Glomerular endothelial cell (primary cell): ENCODE measurements at regions not wholly inside any gene's neighbourhood (a gene's known extent, or its start where the extent isn't known, plus 50 kb on each side); places are given as distances from the start of the nearest gene placed in this dataset.
A peak's percentile ranks its signal among the peaks of the same experiment; 100 is the strongest.

Source experiments
- DNase-seq: peaks from one replicate; pipeline ENCODE4 v3.0.0-alpha.2; 2011; ENCODE audit warnings: low read depth, low spot score; ENCODE audit errors: extremely low read depth

- no peak for DNase-seq
Measured at GRCh38 chr1:78792756-78793155, 143.1 kb downstream of the IFI44 start.

- no peak for DNase-seq
Measured at GRCh38 chr1:78797108-78797781, 147.6 kb downstream of the IFI44 start.

GRCh38 chr1:78799926-78800325 is 150.3 kb downstream of the IFI44 start:
- no peak for DNase-seq

GRCh38 chr1:78814176-78814575 is 164.5 kb downstream of the IFI44 start:
- DNase-seq, result no peak

- no peak for DNase-seq
Measured at GRCh38 chr1:78825561-78825960, 175.9 kb downstream of the IFI44 start.

- DNase-seq, result no peak
Measured at GRCh38 chr1:78829644-78830043, 176.9 kb downstream of the ADGRL4 start.

GRCh38 chr1:78830321-78830720 is 176.2 kb downstream of the ADGRL4 start:
- no peak for DNase-seq

GRCh38 chr1:78831731-78832360 is 174.7 kb downstream of the ADGRL4 start:
- DNase-seq, result no peak

- DNase-seq, result peak; percentile 66
Measured at GRCh38 chr1:78833491-78833890, 173.0 kb downstream of the ADGRL4 start.

- DNase-seq, result no peak
Measured at GRCh38 chr1:78834201-78834741, 172.3 kb downstream of the ADGRL4 start.

- no peak for DNase-seq
Measured at GRCh38 chr1:78836726-78837125, 169.8 kb downstream of the ADGRL4 start.

GRCh38 chr1:78839704-78840277 is 166.7 kb downstream of the ADGRL4 start:
- DNase-seq, result no peak
